IPS DF 4.7 (cell line): ENCODE measurements at regions not wholly inside any gene's neighbourhood (a gene's known extent, or its start where the extent isn't known, plus 50 kb on each side); places are given as distances from the start of the nearest gene placed in this dataset.

ENCODE experiments used
- DNase-seq: peaks from one replicate; pipeline ENCODE4 v3.0.0-alpha.2; 2013; ENCODE audit warnings: low spot score; ENCODE audit errors: extremely low read depth

DNA sequence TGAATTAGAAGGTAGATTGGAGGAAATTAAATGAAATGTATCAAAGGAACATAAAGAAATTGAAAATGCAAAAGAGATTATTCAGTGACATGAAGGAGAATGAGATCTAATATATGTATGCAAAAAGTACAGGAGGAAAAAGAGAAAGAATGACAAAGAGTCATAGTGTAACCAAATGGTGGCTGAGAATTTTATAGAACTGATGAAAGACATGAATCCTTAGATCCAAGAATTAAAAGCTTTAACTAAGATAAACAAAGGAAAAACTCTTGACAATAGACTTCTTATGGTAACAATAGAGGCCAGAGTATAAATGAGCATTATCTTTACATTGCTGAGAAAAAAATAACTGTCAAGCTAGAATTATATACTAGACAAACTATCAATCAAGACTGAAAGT, 505.4 kb upstream of the CD180 start:
- DNase-seq, result no peak

- no peak for DNase-seq
These were observed 503.0 kb upstream of the CD180 start for GRCh38 chr5:67699560-67699959.

- DNase-seq, result no peak
These were observed 499.8 kb upstream of the CD180 start for GRCh38 chr5:67696446-67696845.

DNA sequence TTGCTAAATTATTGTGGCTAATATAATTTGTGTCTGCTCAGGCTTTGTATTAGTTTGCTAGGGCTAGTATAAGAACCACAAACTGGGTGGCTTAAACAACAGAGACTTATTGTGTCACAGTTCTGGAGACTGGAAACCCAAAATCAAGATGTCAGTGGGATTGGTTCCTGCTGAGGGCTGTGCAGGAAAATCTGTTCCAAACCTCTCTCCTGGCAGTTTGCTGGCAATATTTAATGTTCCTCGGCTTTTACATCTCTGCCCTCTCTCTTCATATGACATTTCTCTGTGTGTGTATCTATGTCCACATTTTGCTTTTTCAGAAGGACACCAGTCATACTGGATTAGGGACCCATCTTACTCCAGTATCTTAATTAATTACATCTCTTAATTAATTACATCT, 498.8 kb upstream of the CD180 start:
- DNase-seq, result no peak

DNA sequence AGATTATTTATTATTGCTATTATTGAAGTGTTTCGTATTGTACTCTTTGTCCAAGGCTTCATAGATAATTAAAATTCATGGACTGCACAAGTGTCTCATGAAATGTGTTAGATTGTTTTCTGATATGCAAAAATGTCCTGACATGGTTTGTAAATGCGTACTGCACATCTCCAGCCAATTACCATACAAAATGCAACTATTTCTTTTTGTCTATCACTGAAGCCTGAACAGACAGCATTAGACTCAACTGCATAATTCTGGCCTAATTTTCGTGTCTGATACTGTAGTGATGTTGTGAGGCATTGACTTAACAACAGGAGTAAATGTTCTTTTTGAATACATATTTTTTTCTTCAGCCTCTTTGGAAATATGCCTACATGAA, 498.2 kb upstream of the CD180 start:
- DNase-seq, result no peak

- DNase-seq, result no peak
These were observed 497.6 kb upstream of the CD180 start for GRCh38 chr5:67693956-67694809.

DNA sequence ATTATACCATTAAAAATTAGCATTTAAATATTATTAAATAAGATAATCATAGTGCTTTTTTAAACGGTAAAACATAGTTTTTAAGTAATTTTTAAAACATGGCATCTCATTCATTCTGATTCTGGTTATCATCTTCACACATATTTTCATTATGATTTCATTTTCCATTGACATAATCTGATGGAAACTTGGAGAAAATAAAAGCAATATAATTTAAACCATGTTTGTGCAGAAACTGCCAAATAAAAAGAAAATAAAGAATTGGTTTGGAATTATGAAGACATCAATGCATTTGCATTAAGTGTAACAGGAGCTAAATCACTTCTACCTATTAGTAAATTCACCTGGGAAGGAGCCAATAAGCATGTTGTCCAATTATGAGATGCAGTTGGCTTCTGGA, 490.1 kb upstream of the CD180 start:
- DNase-seq, result no peak

GRCh38 chr5:67681703-67682102, 485.1 kb upstream of the CD180 start:
- DNase-seq, result no peak

DNA sequence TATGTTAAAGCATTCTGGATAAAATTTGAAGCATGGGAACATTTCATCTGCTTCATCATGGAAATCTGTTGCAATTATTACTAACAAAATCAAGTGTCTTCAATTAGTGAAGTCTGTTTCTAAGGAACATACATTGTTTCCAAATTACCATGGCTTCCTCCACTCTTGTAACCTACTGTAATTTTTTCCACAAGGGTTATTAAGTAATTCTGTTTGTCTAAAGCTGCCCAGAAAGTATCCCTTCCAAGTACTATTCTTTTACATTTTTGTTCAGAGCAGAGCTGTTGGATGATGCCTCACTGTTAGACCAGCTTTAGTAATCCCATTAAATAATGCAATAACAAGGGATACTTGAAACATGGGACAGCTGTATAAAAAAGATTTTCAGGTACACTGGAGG, 483.5 kb upstream of the CD180 start:
- DNase-seq, result no peak

- no peak for DNase-seq
These were observed 482.7 kb upstream of the CD180 start for GRCh38 chr5:67679184-67679841.

DNA sequence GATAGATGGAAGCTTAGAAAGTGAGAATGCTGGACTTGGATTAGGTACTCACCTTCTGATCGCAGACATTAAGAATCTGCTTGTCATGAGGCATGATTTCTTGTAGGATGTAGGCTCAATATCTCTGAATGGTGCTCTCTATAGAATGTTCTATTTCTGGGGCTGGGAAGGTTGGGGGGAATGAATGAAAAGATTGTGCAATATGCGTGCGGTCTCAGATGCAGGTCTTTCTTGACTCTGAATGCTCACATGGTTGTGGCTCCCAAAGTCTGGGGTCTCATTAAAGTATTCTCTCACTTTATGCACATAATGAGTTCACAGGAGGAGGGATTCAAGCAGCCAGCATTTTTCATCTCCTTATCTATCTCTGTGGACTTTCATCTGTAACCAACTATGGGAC, 482.0 kb upstream of the CD180 start:
- DNase-seq, result no peak

GRCh38 chr5:67677422-67677970, 480.9 kb upstream of the CD180 start:
- no peak for DNase-seq

- DNase-seq, result no peak
These were observed 480.3 kb upstream of the CD180 start for GRCh38 chr5:67676863-67677262.

DNA sequence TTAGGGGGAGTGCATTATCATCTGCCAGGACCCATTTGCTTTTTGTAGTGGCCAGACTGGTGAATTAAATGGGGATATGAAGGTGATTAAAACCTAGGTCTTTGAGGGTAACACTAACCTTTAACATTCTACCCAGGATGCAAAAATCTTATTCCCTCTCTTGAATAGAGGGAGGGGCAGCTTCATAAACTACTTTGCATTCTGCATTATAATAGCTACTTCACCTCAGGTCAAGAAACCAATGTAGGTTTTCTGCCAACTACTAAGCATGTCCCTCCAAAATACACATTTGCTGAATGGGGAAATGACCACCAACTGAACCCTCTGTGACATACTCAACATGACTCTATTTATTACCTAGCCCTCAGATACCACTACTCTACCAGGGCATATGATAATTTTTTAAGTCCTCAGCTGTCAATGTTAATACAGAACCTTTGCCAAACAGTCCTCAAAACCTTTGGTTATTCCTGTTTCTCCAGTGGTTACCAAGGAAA, 477.6 kb upstream of the CD180 start:
- DNase-seq, result no peak

- DNase-seq, result no peak
These were observed 477.0 kb upstream of the CD180 start for GRCh38 chr5:67673618-67674017.

DNA sequence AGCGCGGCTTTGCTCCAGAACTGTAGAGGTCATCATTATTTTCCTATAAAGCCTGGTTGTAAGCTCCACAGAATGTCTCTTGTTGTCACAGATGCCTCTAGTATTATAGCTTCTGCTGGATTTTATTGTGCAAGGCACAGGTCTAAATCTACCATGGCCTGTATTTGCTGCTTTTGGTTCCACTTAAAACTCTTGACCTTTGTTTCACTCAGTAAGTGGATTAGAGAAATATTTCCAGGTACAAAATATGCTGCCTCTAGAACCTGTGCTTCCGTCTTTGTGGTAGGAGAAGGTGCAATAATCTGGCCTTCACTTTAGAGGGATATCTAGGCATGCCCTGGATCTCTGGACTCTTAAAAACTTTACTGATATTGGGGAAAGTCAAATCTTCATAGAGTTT, 476.6 kb upstream of the CD180 start:
- DNase-seq, result no peak

- no peak for DNase-seq
These were observed 476.0 kb upstream of the CD180 start for GRCh38 chr5:67672636-67673035.

- DNase-seq, result no peak
These were observed 473.3 kb upstream of the CD180 start for GRCh38 chr5:67669916-67670315.

DNA sequence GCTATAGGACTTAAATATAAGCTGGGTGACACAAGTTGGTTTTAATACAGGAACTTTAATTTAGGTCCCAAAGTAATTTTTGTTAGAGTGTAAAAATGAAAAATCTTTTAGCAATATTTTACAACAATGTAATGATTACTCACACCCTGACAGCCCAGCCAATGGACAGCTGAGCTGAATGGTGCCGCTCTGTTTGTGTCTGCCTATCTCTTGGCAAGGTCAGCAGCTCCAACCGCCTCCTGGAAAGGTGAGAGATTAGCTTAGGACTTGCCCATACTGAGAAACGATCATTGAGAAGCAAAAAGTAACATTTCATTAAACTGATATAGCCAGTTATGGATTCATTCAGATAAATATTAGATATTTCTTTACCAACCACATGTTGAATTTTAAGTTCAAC, 463.6 kb upstream of the CD180 start:
- no peak for DNase-seq

- DNase-seq, result no peak
These were observed 462.7 kb upstream of the CD180 start for GRCh38 chr5:67659288-67659687.

DNA sequence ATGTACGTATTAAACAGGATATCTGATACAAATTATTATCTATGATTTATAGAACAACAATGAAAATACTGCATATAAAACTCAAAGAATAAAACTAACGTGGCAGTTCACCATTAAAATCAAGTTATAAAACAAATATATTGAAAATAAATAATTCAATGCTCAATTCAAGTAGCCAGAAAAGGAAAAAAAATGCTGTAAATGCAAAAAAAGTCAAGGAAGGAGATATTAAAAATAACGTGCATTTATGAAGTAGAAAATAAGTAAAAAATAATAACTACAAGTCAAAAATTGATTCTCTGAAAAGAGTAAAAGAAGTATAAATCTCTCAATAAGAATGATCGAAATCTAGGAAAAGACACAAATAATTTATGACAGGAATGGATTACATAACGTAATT, 460.5 kb upstream of the CD180 start:
- DNase-seq, result no peak

GRCh38 chr5:67652201-67652600, 455.6 kb upstream of the CD180 start:
- DNase-seq, result no peak

DNA sequence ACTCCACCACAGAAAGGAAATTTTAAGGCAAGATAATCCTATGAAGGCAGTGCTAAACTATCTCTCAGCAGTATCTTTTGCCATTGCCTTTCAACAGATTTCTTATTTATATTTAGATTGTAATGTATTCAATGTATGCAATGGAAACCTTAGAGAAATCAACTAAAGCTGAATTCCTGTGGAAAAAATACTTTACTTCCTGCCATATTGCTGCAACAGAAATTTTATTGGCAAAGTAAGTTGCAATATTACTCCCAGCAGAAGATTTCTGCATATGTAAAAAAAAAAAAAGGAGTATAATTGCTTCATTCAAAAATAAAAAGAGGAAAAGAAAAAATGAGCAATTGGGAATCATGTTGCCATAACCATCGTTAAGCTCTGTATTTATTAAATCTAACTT, 454.6 kb upstream of the CD180 start:
- no peak for DNase-seq
